ENCODE measurements at regions not wholly inside any gene's neighbourhood (a gene's known extent, or its start where the extent isn't known, plus 50 kb on each side); places are given as distances from the start of the nearest gene placed in this dataset.

- Histone ChIP-seq H3K9me3 (no peaks in the 10 kb centered on the region), H3K27me3 (peaks cover 0 to 20% (median 5%) of the 10 kb centered on the region in 7 donors), H3K4me1 (no peaks in the 10 kb centered on the region), H3K4me3 (no peak overlapping the region), H3K36me3 (no peaks in the 10 kb centered on the region), H3K27ac (no peak overlapping the region)
- ATAC-seq, result no peak
- no peak for DNase-seq
- WGBS, 2 donors, result 71 to 73% methylated on average over 8 of the region's 8 CpGs
- no peak for TF ChIP-seq CTCF (IDR thresholded peaks at IDR 0.05)
- intact Hi-C loops (cut with DNase I), result no loop called here
Observed at GRCh38 chr14:101332281-101332680, 229.0 kb upstream of the DIO3 start.

GRCh38 chr14:101333335-101334280 is 227.7 kb upstream of the DIO3 start:
- 81 to 84% methylated on average over 20 of the region's 20 CpGs for whole genome bisulfite sequencing, 2 donors
- no peak overlapping the region for H3K27ac ChIP-seq
- peaks cover 0 to 31% (median 9%) of the 10 kb centered on the region in 7 donors for H3K27me3 ChIP-seq

GRCh38 chr14:101334656-101335055 is 226.6 kb upstream of the DIO3 start:
- ATAC-seq (no peak), DNase-seq (no peak)
- intact Hi-C loops (cut with DNase I), result no loop called here
- 69 to 82% methylated on average over 9 of the region's 9 CpGs for WGBS, 2 donors
- H3K9me3 ChIP-seq, result no peaks in the 10 kb centered on the region
- H3K4me1 ChIP-seq, result no peaks in the 10 kb centered on the region
- no peak for TF ChIP-seq CTCF (IDR thresholded peaks at IDR 0.05)
- no peaks in the 10 kb centered on the region for H3K36me3 ChIP-seq
- H3K27ac ChIP-seq, result no peak overlapping the region
- H3K4me3 ChIP-seq, result no peak overlapping the region
- H3K27me3 ChIP-seq, result peaks cover 0 to 40% (median 18%) of the 10 kb centered on the region in 7 donors

More at GRCh38 chr14:101333335-101334280, 227.7 kb upstream of the DIO3 start:
- no peak overlapping the region for H3K4me3 ChIP-seq
- intact Hi-C loops (cut with DNase I), result no loop called here
- no peak for ATAC-seq
- TF ChIP-seq CTCF (IDR thresholded peaks at IDR 0.05), result no peak
- H3K36me3 ChIP-seq, result no peaks in the 10 kb centered on the region
- H3K4me1 ChIP-seq, result no peaks in the 10 kb centered on the region
- no peak for DNase-seq
- no peaks in the 10 kb centered on the region for H3K9me3 ChIP-seq

GRCh38 chr14:101335061-101335661 is 226.1 kb upstream of the DIO3 start:
- WGBS, 2 donors, result 58 to 64% methylated on average over 13 of the region's 13 CpGs
- intact Hi-C loops (cut with DNase I), result no loop called here
- peaks cover 0 to 42% (median 20%) of the 10 kb centered on the region in 7 donors for H3K27me3 ChIP-seq
- DNase-seq (no peak), ATAC-seq (no peak)
- no peaks in the 10 kb centered on the region for H3K4me1 ChIP-seq
- no peaks in the 10 kb centered on the region for H3K9me3 ChIP-seq
- H3K36me3 ChIP-seq, result no peaks in the 10 kb centered on the region
- TF ChIP-seq CTCF (IDR thresholded peaks at IDR 0.05), result no peak
- no peak overlapping the region for H3K27ac ChIP-seq
- no peak overlapping the region for H3K4me3 ChIP-seq
